Activated CD4-positive, alpha-beta T cell treated with anti-CD3 and anti-CD28 coated beads for 36 hours (primary cell): ENCODE measurements at regions not wholly inside any gene's neighbourhood (a gene's known extent, or its start where the extent isn't known, plus 50 kb on each side); places are given as distances from the start of the nearest gene placed in this dataset.

Experiments
- ATAC-seq: fragments of 200-7000 bp; cut with Tn5 transposase; one replicate; pipeline ENCODE4 v1.10.0; 2021; ENCODE audit warnings: mild to moderate bottlenecking, moderate library complexity
- CTCF ChIA-PET: fragments of 350-600 bp; sonication (Branson Sonifier 250); formaldehyde crosslinking; loops from one replicate; lab custom pipeline; 2021; ENCODE audit warnings: antibody characterized with exemption; lab: Charles Lee
- POLR2A ChIA-PET: fragments of 350-600 bp; sonication (Branson Sonifier 250); formaldehyde crosslinking; loops from one replicate; lab custom pipeline; 2021; ENCODE audit warnings: antibody characterized with exemption, inconsistent platforms; lab: Charles Lee
- DNase-seq: peaks from one replicate; pipeline ENCODE4 v3.0.0-alpha.2; 2020
- H3K27ac Mint-ChIP-seq: one replicate; pipeline ENCODE4 v1.8.0; 2021; ENCODE audit warnings: mixed read lengths
- H3K27me3 Mint-ChIP-seq: one replicate; pipeline ENCODE4 v1.8.0; 2021; ENCODE audit warnings: mixed read lengths
- H3K36me3 Mint-ChIP-seq: one replicate; pipeline ENCODE4 v1.8.0; 2021; ENCODE audit warnings: low read depth, mixed read lengths
- H3K4me1 Mint-ChIP-seq: one replicate; pipeline ENCODE4 v1.8.0; 2021; ENCODE audit warnings: mixed read lengths
- H3K4me3 Mint-ChIP-seq: one replicate; pipeline ENCODE4 v1.8.0; 2021; ENCODE audit warnings: mild to moderate bottlenecking, moderate library complexity, mixed read lengths
- H3K9me3 Mint-ChIP-seq: one replicate; pipeline ENCODE4 v1.8.0; 2021; ENCODE audit warnings: low read depth, mixed read lengths
- intact Hi-C, 2 experiments: fragments of 100-400 bp; cut with DNase I in 1 of 2; cut with micrococcal nuclease in 1 of 2; formaldehyde crosslinking; loops; one replicate each; pipeline versions ENCODE4 v1.14.2 to v1.15.1; 2022 to 2024; cut with DNase I, micrococcal nuclease

DNA sequence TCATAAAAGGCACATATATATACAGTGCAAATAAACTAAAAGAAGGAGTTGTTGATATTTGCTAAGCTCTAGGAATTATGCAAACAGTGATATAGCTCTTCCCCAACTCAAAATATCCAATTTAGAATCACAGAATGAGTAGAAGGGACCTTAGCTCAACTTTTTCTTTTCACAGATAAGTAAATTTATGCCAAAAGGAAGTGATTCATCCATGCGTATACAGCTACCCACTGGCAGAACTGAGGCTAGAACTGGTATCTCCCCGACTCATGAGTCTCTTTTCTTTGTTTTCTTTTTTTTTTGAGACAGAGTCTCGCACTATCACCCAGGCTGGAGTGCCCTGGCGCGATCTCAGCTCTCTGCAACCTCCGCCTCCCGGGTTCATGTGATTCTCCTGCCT lies 54.2 kb upstream of the SVIL start:
- H3K4me1 Mint-ChIP-seq = peaks cover 49% of the 10 kb centered on the region
- H3K36me3 Mint-ChIP-seq = peaks cover 29% of the 10 kb centered on the region
- H3K27me3 Mint-ChIP-seq = no peaks in the 10 kb centered on the region
- no peak overlapping the region for H3K4me3 Mint-ChIP-seq
- ATAC-seq (peak; percentile 98), DNase-seq (peak; percentile 50)
- ChIA-PET POLR2A (interaction anchor here (0.6 to 1.1 kb wide), 4 partner anchors 17 to 42 kb away, joined by 3 to 8 read pairs (median 4); no protein-coding TSS in a partner anchor), CTCF (interaction anchor here (0.8 to 1.7 kb wide), 5 partner anchors 11 to 31 kb away, joined by 3 to 6 read pairs (median 4); no protein-coding TSS in a partner anchor)
- no peak overlapping the region for H3K27ac Mint-ChIP-seq
- intact Hi-C loops = loop anchor here (1.0 to 5.0 kb wide), 4 partner anchors 30 to 56 kb away; no protein-coding TSS in a partner anchor
- peaks cover 4% of the 10 kb centered on the region for H3K9me3 Mint-ChIP-seq

DNA sequence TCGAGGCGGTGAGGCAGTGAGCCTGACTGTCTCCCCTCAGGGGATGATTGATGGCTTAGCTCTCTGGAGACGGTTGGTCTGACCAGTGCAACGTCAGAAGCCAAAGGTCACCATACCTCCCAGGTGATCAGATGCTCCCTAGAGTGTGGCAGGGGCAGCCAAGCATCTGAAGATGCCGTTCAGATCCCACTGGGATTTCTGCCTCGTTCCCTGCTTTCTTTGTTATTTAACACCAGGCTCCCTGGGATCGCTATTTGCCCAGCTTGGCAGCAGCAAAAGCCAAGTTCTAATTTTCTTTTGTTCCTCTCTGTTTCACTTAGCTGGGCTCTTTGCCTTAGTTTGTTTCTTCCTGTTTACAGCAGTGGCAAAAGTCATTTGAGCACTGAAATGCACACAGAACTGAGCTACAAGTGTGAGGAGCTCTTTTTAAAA lies 53.5 kb upstream of the SVIL start:
- Mint-ChIP-seq H3K27ac (no peak overlapping the region), H3K4me1 (peaks cover 57% of the 10 kb centered on the region), H3K36me3 (peaks cover 37% of the 10 kb centered on the region), H3K27me3 (no peaks in the 10 kb centered on the region), H3K9me3 (peaks cover 9% of the 10 kb centered on the region), H3K4me3 (no peak overlapping the region)
- intact Hi-C loops = loop anchor here in 1 of 2 experiments (2.0 to 5.0 kb wide), 2 partner anchors 34 to 47 kb away; no protein-coding TSS in a partner anchor
- no peak for DNase-seq
- no peak for ATAC-seq
- POLR2A ChIA-PET = interaction anchor here (0.7 to 1.1 kb wide), 2 partner anchors 31 to 36 kb away, joined by 4 to 8 read pairs; no protein-coding TSS in a partner anchor
- CTCF ChIA-PET = interaction anchor here (0.8 to 1.7 kb wide), 4 partner anchors 11 to 30 kb away, joined by 3 to 6 read pairs (median 4); no protein-coding TSS in a partner anchor

DNA sequence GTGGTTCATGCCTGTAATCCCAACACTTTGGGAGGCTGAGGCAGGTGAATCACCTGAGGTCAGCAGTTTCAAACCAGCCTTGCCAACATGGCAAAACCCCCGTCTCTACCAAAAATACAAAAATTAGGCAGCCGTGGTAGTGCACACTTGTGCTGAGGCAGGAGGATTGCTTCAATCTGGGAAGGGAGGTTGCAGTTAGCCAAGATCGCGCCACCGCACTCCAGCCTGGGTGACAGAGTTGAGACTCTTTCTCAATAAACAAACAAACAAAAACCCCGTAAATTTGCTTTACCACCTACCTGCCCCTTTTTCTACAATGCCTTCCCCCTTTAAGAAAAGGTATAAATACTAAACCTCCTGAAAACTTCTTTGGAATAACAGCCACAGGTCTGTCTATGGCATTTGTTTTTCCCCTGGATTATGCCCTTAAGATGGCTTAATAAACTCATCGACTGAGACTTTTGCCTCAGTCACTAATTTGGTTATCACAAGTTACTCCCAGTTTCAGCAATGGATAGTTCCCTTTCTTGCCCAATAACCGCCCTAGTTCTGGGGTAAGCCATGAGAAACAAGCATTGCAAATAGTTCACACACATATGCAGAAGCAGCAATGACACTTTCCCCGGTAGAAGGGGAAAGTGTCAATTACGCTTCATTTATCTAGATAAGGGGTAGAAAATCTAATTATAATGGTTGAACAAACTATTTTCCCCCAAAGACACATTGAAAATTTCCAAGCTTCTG lies 52.8 kb upstream of the SVIL start:
- H3K4me1 Mint-ChIP-seq = peaks cover 58% of the 10 kb centered on the region
- no peak overlapping the region for H3K4me3 Mint-ChIP-seq
- intact Hi-C loops = loop anchor here in 1 of 2 experiments (2.0 to 5.0 kb wide), 2 partner anchors 35 to 47 kb away; no protein-coding TSS in a partner anchor
- peaks cover 12% of the 10 kb centered on the region for H3K9me3 Mint-ChIP-seq
- no peak overlapping the region for H3K27ac Mint-ChIP-seq
- DNase-seq = no peak
- ChIA-PET CTCF (interaction anchor here (1.7 kb wide), 1 partner anchor 12 kb away, joined by 4 read pairs; no protein-coding TSS in a partner anchor), POLR2A (no interaction called here)
- ATAC-seq = no peak
- no peaks in the 10 kb centered on the region for H3K27me3 Mint-ChIP-seq
- peaks cover 43% of the 10 kb centered on the region for H3K36me3 Mint-ChIP-seq

DNA sequence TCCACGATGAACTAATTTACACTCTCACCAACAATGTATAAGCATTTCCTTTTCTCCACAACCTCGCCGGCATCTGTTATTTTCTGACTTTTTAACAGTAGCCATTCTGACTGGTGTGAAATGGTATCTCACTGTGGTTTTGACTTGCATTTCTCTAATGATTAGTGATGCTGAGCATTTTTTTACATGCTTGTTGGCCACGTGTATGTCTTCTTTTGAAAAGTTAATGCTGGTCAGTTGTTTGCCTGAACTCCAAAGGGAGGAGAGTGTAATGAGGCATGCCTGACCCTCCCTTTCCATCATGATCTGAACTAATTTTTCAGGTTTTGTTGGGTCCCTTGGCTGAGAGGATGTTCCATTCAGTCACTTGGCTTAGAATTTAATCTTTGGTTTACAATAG lies 50.7 kb upstream of the SVIL start:
- DNase-seq (no peak), ATAC-seq (no peak)
- H3K9me3 Mint-ChIP-seq = peaks cover 17% of the 10 kb centered on the region
- peaks cover 46% of the 10 kb centered on the region for H3K36me3 Mint-ChIP-seq
- ChIA-PET CTCF (interaction anchor here (0.6 kb wide), 1 partner anchor 31 kb away, joined by 3 read pairs; no protein-coding TSS in a partner anchor), POLR2A (no interaction called here)
- peaks cover 69% of the 10 kb centered on the region for H3K4me1 Mint-ChIP-seq
- intact Hi-C loops = loop anchor here in 1 of 2 experiments (5.0 kb wide), 1 partner anchor 37 kb away; no protein-coding TSS in a partner anchor
- H3K27me3 Mint-ChIP-seq = no peaks in the 10 kb centered on the region
- no peak overlapping the region for H3K4me3 Mint-ChIP-seq
- no peak overlapping the region for H3K27ac Mint-ChIP-seq
